ENCODE measurements at regions not wholly inside any gene's neighbourhood (a gene's known extent, or its start where the extent isn't known, plus 50 kb on each side); places are given as distances from the start of the nearest gene placed in this dataset.

GRCh38 chr11:112596324-112596723, 335.7 kb upstream of the PLET1 start:
- DNase-seq (ENCODE audit: insufficient read length, low spot score, missing footprints) = no peak
- H3K36me3 ChIP-seq (ENCODE audit: insufficient read depth, low read length) = no peaks in the 10 kb centered on the region
- no peak for TF ChIP-seq CTCF (IDR thresholded peaks at IDR 0.05; ENCODE audit: extremely low read depth, low read depth, low read length)

GRCh38 chr11:112597286-112597790, 336.7 kb upstream of the PLET1 start:
- no peaks in the 10 kb centered on the region for H3K36me3 ChIP-seq (ENCODE audit: insufficient read depth, low read length)
- no peak overlapping the region for H2AFZ ChIP-seq (ENCODE audit: low read length)
- H3K4me1 ChIP-seq (ENCODE audit: insufficient read depth, low read length) = no peaks in the 10 kb centered on the region
- no peak overlapping the region for H3K4me3 ChIP-seq (ENCODE audit: insufficient read depth, low read length)
- DNase-seq (ENCODE audit: insufficient read length, low spot score, missing footprints) = no peak
- H4K20me1 ChIP-seq (ENCODE audit: insufficient read depth, low read length) = no peaks in the 10 kb centered on the region
- no peaks in the 10 kb centered on the region for H3K79me2 ChIP-seq (ENCODE audit: insufficient read depth, low read length)
- H3K4me2 ChIP-seq (ENCODE audit: insufficient read depth, low read length) = no peak overlapping the region
- no peaks in the 10 kb centered on the region for H3K9me3 ChIP-seq (ENCODE audit: low read depth, low read length)
- H3K27ac ChIP-seq (ENCODE audit: low read depth, low read length) = no peak overlapping the region
- H3K27me3 ChIP-seq (ENCODE audit: insufficient read depth, low read length) = peaks cover 2% of the 10 kb centered on the region
- no peak for TF ChIP-seq CTCF (IDR thresholded peaks at IDR 0.05; ENCODE audit: extremely low read depth, low read depth, low read length)

More at GRCh38 chr11:112596324-112596723, 335.7 kb upstream of the PLET1 start:
- H3K9me3 ChIP-seq (ENCODE audit: low read depth, low read length) = no peaks in the 10 kb centered on the region
- H3K79me2 ChIP-seq (ENCODE audit: insufficient read depth, low read length) = no peaks in the 10 kb centered on the region
- no peak overlapping the region for H2AFZ ChIP-seq (ENCODE audit: low read length)
- H4K20me1 ChIP-seq (ENCODE audit: insufficient read depth, low read length) = no peaks in the 10 kb centered on the region
- no peak overlapping the region for H3K4me2 ChIP-seq (ENCODE audit: insufficient read depth, low read length)
- no peak overlapping the region for H3K27ac ChIP-seq (ENCODE audit: low read depth, low read length)
- H3K4me1 ChIP-seq (ENCODE audit: insufficient read depth, low read length) = no peaks in the 10 kb centered on the region
- H3K27me3 ChIP-seq (ENCODE audit: insufficient read depth, low read length) = no peaks in the 10 kb centered on the region
- H3K4me3 ChIP-seq (ENCODE audit: insufficient read depth, low read length) = no peak overlapping the region

GRCh38 chr11:112599265-112599664, 338.6 kb upstream of the PLET1 start:
- Histone ChIP-seq H3K36me3 (ENCODE audit: insufficient read depth, low read length) (no peaks in the 10 kb centered on the region), H3K27ac (ENCODE audit: low read depth, low read length) (no peak overlapping the region), H3K4me1 (ENCODE audit: insufficient read depth, low read length) (no peaks in the 10 kb centered on the region), H3K27me3 (ENCODE audit: insufficient read depth, low read length) (peaks cover 2% of the 10 kb centered on the region), H2AFZ (ENCODE audit: low read length) (no peak overlapping the region), H4K20me1 (ENCODE audit: insufficient read depth, low read length) (no peaks in the 10 kb centered on the region), H3K9me3 (ENCODE audit: low read depth, low read length) (no peaks in the 10 kb centered on the region), H3K4me2 (ENCODE audit: insufficient read depth, low read length) (no peak overlapping the region), H3K79me2 (ENCODE audit: insufficient read depth, low read length) (no peaks in the 10 kb centered on the region), H3K4me3 (ENCODE audit: insufficient read depth, low read length) (no peak overlapping the region)
- TF ChIP-seq CTCF (IDR thresholded peaks at IDR 0.05; ENCODE audit: extremely low read depth, low read depth, low read length) = no peak
- no peak for DNase-seq (ENCODE audit: insufficient read length, low spot score, missing footprints)

- no peaks in the 10 kb centered on the region for H3K9me3 ChIP-seq (ENCODE audit: low read depth, low read length)
- no peaks in the 10 kb centered on the region for H3K4me1 ChIP-seq (ENCODE audit: insufficient read depth, low read length)
- no peak for DNase-seq (ENCODE audit: insufficient read length, low spot score, missing footprints)
- no peaks in the 10 kb centered on the region for H3K36me3 ChIP-seq (ENCODE audit: insufficient read depth, low read length)
- no peak overlapping the region for H3K27ac ChIP-seq (ENCODE audit: low read depth, low read length)
- H3K4me2 ChIP-seq (ENCODE audit: insufficient read depth, low read length) = no peak overlapping the region
- peaks cover 2% of the 10 kb centered on the region for H3K27me3 ChIP-seq (ENCODE audit: insufficient read depth, low read length)
- H4K20me1 ChIP-seq (ENCODE audit: insufficient read depth, low read length) = no peaks in the 10 kb centered on the region
- no peak for TF ChIP-seq CTCF (IDR thresholded peaks at IDR 0.05; ENCODE audit: extremely low read depth, low read depth, low read length)
- H3K79me2 ChIP-seq (ENCODE audit: insufficient read depth, low read length) = no peaks in the 10 kb centered on the region
- H3K4me3 ChIP-seq (ENCODE audit: insufficient read depth, low read length) = no peak overlapping the region
- H2AFZ ChIP-seq (ENCODE audit: low read length) = no peak overlapping the region
Measured at GRCh38 chr11:112599856-112600533, 339.3 kb upstream of the PLET1 start.

Data from osteoblast (primary cell).